ENCODE measurements at regions not wholly inside any gene's neighbourhood (a gene's known extent, or its start where the extent isn't known, plus 50 kb on each side); places are given as distances from the start of the nearest gene placed in this dataset.
"Not testable (repeated sequence)": the region's sequence is repeated elsewhere in the genome, so short reads cannot be mapped to it uniquely, and the experiment has no call there.

GRCh38 chr15:96470681-96471310 is 140.3 kb downstream of the NR2F2 start:
- ATAC-seq (replicated peaks): no peak

GRCh38 chr15:96472681-96473080 is 142.2 kb downstream of the NR2F2 start:
- ATAC-seq (replicated peaks): no peak
- H3K9me3 Mint-ChIP-seq: peaks cover 2 to 9% of the 10 kb centered on the region in 2 donors
- H3K27ac Mint-ChIP-seq: no peak overlapping the region
- no peaks in the 10 kb centered on the region for H3K27me3 Mint-ChIP-seq
- no peak for DNase-seq
- H3K4me3 Mint-ChIP-seq: no peak overlapping the region
- H3K36me3 Mint-ChIP-seq: no peaks in the 10 kb centered on the region
- H3K4me1 Mint-ChIP-seq: no peaks in the 10 kb centered on the region

More at GRCh38 chr15:96470681-96471310, 140.3 kb downstream of the NR2F2 start:
- no peaks in the 10 kb centered on the region for H3K27me3 Mint-ChIP-seq
- no peaks in the 10 kb centered on the region for H3K36me3 Mint-ChIP-seq
- no peak for DNase-seq
- no peaks in the 10 kb centered on the region for H3K4me1 Mint-ChIP-seq
- H3K27ac Mint-ChIP-seq: no peak overlapping the region
- H3K4me3 Mint-ChIP-seq: no peak overlapping the region
- H3K9me3 Mint-ChIP-seq: peaks cover 0 to 9% of the 10 kb centered on the region in 2 donors

- no peak for ATAC-seq (replicated peaks)
- Mint-ChIP-seq H3K4me3 (no peak overlapping the region), H3K36me3 (no peaks in the 10 kb centered on the region), H3K9me3 (peaks cover 2 to 5% of the 10 kb centered on the region in 2 donors), H3K4me1 (no peaks in the 10 kb centered on the region), H3K27me3 (no peaks in the 10 kb centered on the region), H3K27ac (no peak overlapping the region)
- DNase-seq: no peak
Observed at GRCh38 chr15:96473556-96473955, 143.1 kb downstream of the NR2F2 start.

GRCh38 chr15:96474231-96474664 is 143.7 kb downstream of the NR2F2 start:
- H3K27ac Mint-ChIP-seq: no peak overlapping the region
- H3K36me3 Mint-ChIP-seq: no peaks in the 10 kb centered on the region
- peaks cover 2 to 4% of the 10 kb centered on the region in 2 donors for H3K9me3 Mint-ChIP-seq
- H3K27me3 Mint-ChIP-seq: no peaks in the 10 kb centered on the region
- H3K4me1 Mint-ChIP-seq: no peaks in the 10 kb centered on the region
- H3K4me3 Mint-ChIP-seq: no peak overlapping the region
- no peak for DNase-seq
- no peak for ATAC-seq (replicated peaks)

- Mint-ChIP-seq H3K9me3 (peaks cover 2 to 4% of the 10 kb centered on the region in 2 donors), H3K4me3 (no peak overlapping the region), H3K4me1 (no peaks in the 10 kb centered on the region), H3K36me3 (no peaks in the 10 kb centered on the region), H3K27ac (no peak overlapping the region), H3K27me3 (no peaks in the 10 kb centered on the region)
- DNase-seq (no peak), ATAC-seq (replicated peaks) (no peak)
Observed at GRCh38 chr15:96477227-96477626, 146.7 kb downstream of the NR2F2 start.

- H3K36me3 Mint-ChIP-seq; ATAC-seq (replicated peaks); H3K4me3 Mint-ChIP-seq; H3K9me3 Mint-ChIP-seq; H3K4me1 Mint-ChIP-seq; DNase-seq; H3K27ac Mint-ChIP-seq; H3K27me3 Mint-ChIP-seq: not testable (repeated sequence)
Observed at GRCh38 chr15:96484412-96484811, 153.9 kb downstream of the NR2F2 start.

GRCh38 chr15:96484830-96485229 is 154.3 kb downstream of the NR2F2 start:
- DNase-seq: no peak
- Mint-ChIP-seq H3K4me3 (no peak overlapping the region), H3K9me3 (peaks cover 0 to 4% of the 10 kb centered on the region in 2 donors), H3K27ac (no peak overlapping the region), H3K4me1 (no peaks in the 10 kb centered on the region), H3K36me3 (no peaks in the 10 kb centered on the region), H3K27me3 (no peaks in the 10 kb centered on the region)
- no peak for ATAC-seq (replicated peaks)

- Mint-ChIP-seq H3K27ac (no peak overlapping the region), H3K9me3 (peaks cover 0 to 4% of the 10 kb centered on the region in 2 donors), H3K4me1 (no peaks in the 10 kb centered on the region), H3K4me3 (no peak overlapping the region), H3K36me3 (no peaks in the 10 kb centered on the region), H3K27me3 (no peaks in the 10 kb centered on the region)
- DNase-seq: no peak
- no peak for ATAC-seq (replicated peaks)
Observed at GRCh38 chr15:96487245-96487644, 156.7 kb downstream of the NR2F2 start.

- not testable (repeated sequence) for H3K4me1 Mint-ChIP-seq; H3K9me3 Mint-ChIP-seq; DNase-seq; H3K36me3 Mint-ChIP-seq; H3K27me3 Mint-ChIP-seq; H3K27ac Mint-ChIP-seq; H3K4me3 Mint-ChIP-seq; ATAC-seq (replicated peaks)
Observed at GRCh38 chr15:96491066-96491699, 160.7 kb downstream of the NR2F2 start.

- H3K4me3 Mint-ChIP-seq; H3K36me3 Mint-ChIP-seq; H3K27ac Mint-ChIP-seq; H3K27me3 Mint-ChIP-seq; H3K4me1 Mint-ChIP-seq; H3K9me3 Mint-ChIP-seq; ATAC-seq (replicated peaks); DNase-seq: not testable (repeated sequence)
Observed at GRCh38 chr15:96491700-96492644, 161.5 kb downstream of the NR2F2 start.

- ATAC-seq (replicated peaks): no peak
- Mint-ChIP-seq H3K9me3 (peaks cover 7 to 8% of the 10 kb centered on the region in 2 donors), H3K27me3 (no peaks in the 10 kb centered on the region), H3K36me3 (no peaks in the 10 kb centered on the region), H3K4me3 (no peak overlapping the region), H3K4me1 (no peaks in the 10 kb centered on the region), H3K27ac (no peak overlapping the region)
- DNase-seq: no peak
Observed at GRCh38 chr15:96494505-96494904, 164.0 kb downstream of the NR2F2 start.

GRCh38 chr15:96495386-96495785 is 164.9 kb downstream of the NR2F2 start:
- DNase-seq: no peak
- peaks cover 7 to 8% of the 10 kb centered on the region in 2 donors for H3K9me3 Mint-ChIP-seq
- H3K4me1 Mint-ChIP-seq: no peaks in the 10 kb centered on the region
- no peaks in the 10 kb centered on the region for H3K27me3 Mint-ChIP-seq
- H3K36me3 Mint-ChIP-seq: no peaks in the 10 kb centered on the region
- no peak overlapping the region for H3K27ac Mint-ChIP-seq
- no peak for ATAC-seq (replicated peaks)
- H3K4me3 Mint-ChIP-seq: no peak overlapping the region

GRCh38 chr15:96497951-96498350 is 167.5 kb downstream of the NR2F2 start:
- no peaks in the 10 kb centered on the region for H3K4me1 Mint-ChIP-seq
- H3K4me3 Mint-ChIP-seq: no peak overlapping the region
- DNase-seq (no peak), ATAC-seq (replicated peaks) (no peak)
- H3K9me3 Mint-ChIP-seq: peaks cover 6 to 7% of the 10 kb centered on the region in 2 donors
- H3K27ac Mint-ChIP-seq: no peak overlapping the region
- H3K36me3 Mint-ChIP-seq: no peaks in the 10 kb centered on the region
- no peaks in the 10 kb centered on the region for H3K27me3 Mint-ChIP-seq

GRCh38 chr15:96500508-96500907 is 170.0 kb downstream of the NR2F2 start:
- ATAC-seq (replicated peaks): no peak
- H3K9me3 Mint-ChIP-seq: peaks cover 5 to 7% of the 10 kb centered on the region in 2 donors
- no peak overlapping the region for H3K4me3 Mint-ChIP-seq

More at GRCh38 chr15:96500508-96500907, 170.0 kb downstream of the NR2F2 start:
- no peaks in the 10 kb centered on the region for H3K27me3 Mint-ChIP-seq
- no peaks in the 10 kb centered on the region for H3K36me3 Mint-ChIP-seq
- no peaks in the 10 kb centered on the region for H3K4me1 Mint-ChIP-seq
- no peak overlapping the region for H3K27ac Mint-ChIP-seq
- DNase-seq: no peak

All from stimulated activated naive B cell treated with anti-CD40 and anti-IgM and Interleukin-4, amounts not matched to agents 10 μg/mL and 1 μg/mL and 100 μg/mL, for 72 hours (primary cell).